ENCODE measurements at regions not wholly inside any gene's neighbourhood (a gene's known extent, or its start where the extent isn't known, plus 50 kb on each side); places are given as distances from the start of the nearest gene placed in this dataset.

GRCh38 chr16:56108056-56108471 lies 83.2 kb upstream of the GNAO1 start:
- Histone ChIP-seq H3K36me3 (ENCODE audit: low read length) (no peaks in the 10 kb centered on the region), H3K9me2 (replicated peaks; ENCODE audit: insufficient read depth, low read length) (no peaks in the 10 kb centered on the region), H2AFZ (ENCODE audit: low read depth, low read length, severe bottlenecking) (no peak overlapping the region)

GRCh38 chr16:56106527-56106926 lies 84.8 kb upstream of the GNAO1 start:
- Histone ChIP-seq H3K4me2 (ENCODE audit: low read depth, low read length, poor library complexity, severe bottlenecking) (no peak overlapping the region), H4K20me1 (ENCODE audit: low read depth, low read length) (no peaks in the 10 kb centered on the region), H3K4me3 (ENCODE audit: insufficient read depth, low read length, poor library complexity, severe bottlenecking) (no peak overlapping the region), H3K27me3 (ENCODE audit: low read length) (no peaks in the 10 kb centered on the region), H3K9me2 (replicated peaks; ENCODE audit: insufficient read depth, low read length) (no peaks in the 10 kb centered on the region), H3K27ac (ENCODE audit: low read depth, low read length) (no peak overlapping the region), H3K36me3 (ENCODE audit: low read length) (no peaks in the 10 kb centered on the region), H3K9ac (ENCODE audit: low read length) (no peak overlapping the region), H2AFZ (ENCODE audit: low read depth, low read length, severe bottlenecking) (no peak overlapping the region), H3K9me3 (ENCODE audit: insufficient read depth, low read length) (no peaks in the 10 kb centered on the region), H3K79me2 (ENCODE audit: insufficient read depth, low read length) (no peaks in the 10 kb centered on the region), H3F3A (ENCODE audit: insufficient read depth) (no peaks in the 10 kb centered on the region)
- TF ChIP-seq EZH2phosphoT487 (conservative IDR thresholded peaks at IDR 0.05; ENCODE audit: low read length) (no peak), CTCF (IDR thresholded peaks at IDR 0.05; ENCODE audit: insufficient read depth, low read length, poor library complexity, severe bottlenecking) (no peak)

More at GRCh38 chr16:56108056-56108471, 83.2 kb upstream of the GNAO1 start:
- Histone ChIP-seq H3K79me2 (ENCODE audit: insufficient read depth, low read length) (no peaks in the 10 kb centered on the region), H3F3A (ENCODE audit: insufficient read depth) (no peaks in the 10 kb centered on the region), H3K27me3 (ENCODE audit: low read length) (no peaks in the 10 kb centered on the region), H3K4me3 (ENCODE audit: insufficient read depth, low read length, poor library complexity, severe bottlenecking) (no peak overlapping the region), H3K9me3 (ENCODE audit: insufficient read depth, low read length) (no peaks in the 10 kb centered on the region), H4K20me1 (ENCODE audit: low read depth, low read length) (no peaks in the 10 kb centered on the region), H3K9ac (ENCODE audit: low read length) (no peak overlapping the region), H3K27ac (ENCODE audit: low read depth, low read length) (no peak overlapping the region), H3K4me2 (ENCODE audit: low read depth, low read length, poor library complexity, severe bottlenecking) (no peak overlapping the region)
- no peak for TF ChIP-seq EZH2phosphoT487 (conservative IDR thresholded peaks at IDR 0.05; ENCODE audit: low read length)
- no peak for TF ChIP-seq CTCF (IDR thresholded peaks at IDR 0.05; ENCODE audit: insufficient read depth, low read length, poor library complexity, severe bottlenecking)

GRCh38 chr16:56102906-56103305 lies 88.4 kb upstream of the GNAO1 start:
- H3K4me3 ChIP-seq (ENCODE audit: insufficient read depth, low read length, poor library complexity, severe bottlenecking) = no peak overlapping the region
- no peak overlapping the region for H2AFZ ChIP-seq (ENCODE audit: low read depth, low read length, severe bottlenecking)
- no peaks in the 10 kb centered on the region for H3K36me3 ChIP-seq (ENCODE audit: low read length)
- no peak overlapping the region for H3K27ac ChIP-seq (ENCODE audit: low read depth, low read length)
- H3F3A ChIP-seq (ENCODE audit: insufficient read depth) = no peaks in the 10 kb centered on the region
- H4K20me1 ChIP-seq (ENCODE audit: low read depth, low read length) = no peaks in the 10 kb centered on the region
- no peaks in the 10 kb centered on the region for H3K9me2 ChIP-seq (replicated peaks; ENCODE audit: insufficient read depth, low read length)
- H3K79me2 ChIP-seq (ENCODE audit: insufficient read depth, low read length) = no peaks in the 10 kb centered on the region
- no peak overlapping the region for H3K4me2 ChIP-seq (ENCODE audit: low read depth, low read length, poor library complexity, severe bottlenecking)
- TF ChIP-seq EZH2phosphoT487 (conservative IDR thresholded peaks at IDR 0.05; ENCODE audit: low read length) = no peak
- no peak for TF ChIP-seq CTCF (IDR thresholded peaks at IDR 0.05; ENCODE audit: insufficient read depth, low read length, poor library complexity, severe bottlenecking)
- no peak overlapping the region for H3K9ac ChIP-seq (ENCODE audit: low read length)
- no peaks in the 10 kb centered on the region for H3K9me3 ChIP-seq (ENCODE audit: insufficient read depth, low read length)
- no peaks in the 10 kb centered on the region for H3K27me3 ChIP-seq (ENCODE audit: low read length)

Data from SU-DHL-6 (cell line).